ENCODE measurements at regions not wholly inside any gene's neighbourhood (a gene's known extent, or its start where the extent isn't known, plus 50 kb on each side); places are given as distances from the start of the nearest gene placed in this dataset.

- ChIA-PET POLR2A (ENCODE audit: low non-redundant PET) (no interaction called here), CTCF (no interaction called here)
- no peak for TF ChIP-seq CTCF (conservative IDR thresholded peaks at IDR 0.05; ENCODE audit: low read depth)
- no peak overlapping the region for H3K27ac ChIP-seq
- no peak for DNase-seq (ENCODE audit: low spot score)
These were observed 71.3 kb upstream of the EDEM3 start for GRCh38 chr1:184826001-184826400.

GRCh38 chr1:184825571-184825970 lies 70.9 kb upstream of the EDEM3 start:
- no peak overlapping the region for H3K27ac ChIP-seq
- ChIA-PET CTCF (no interaction called here), POLR2A (ENCODE audit: low non-redundant PET) (no interaction called here)
- no peak for TF ChIP-seq CTCF (conservative IDR thresholded peaks at IDR 0.05; ENCODE audit: low read depth)
- DNase-seq (ENCODE audit: low spot score) = no peak

GRCh38 chr1:184824691-184825323 lies 70.1 kb upstream of the EDEM3 start:
- DNase-seq (ENCODE audit: low spot score) = no peak
- POLR2A ChIA-PET (ENCODE audit: low non-redundant PET) = no interaction called here
- CTCF ChIA-PET = interaction anchor here (0.5 kb wide), 1 partner anchor 799 kb away, joined by 3 read pairs; no protein-coding TSS in a partner anchor
- no peak overlapping the region for H3K27ac ChIP-seq
- no peak for TF ChIP-seq CTCF (conservative IDR thresholded peaks at IDR 0.05; ENCODE audit: low read depth)

GRCh38 chr1:184823080-184823479 lies 68.4 kb upstream of the EDEM3 start:
- POLR2A ChIA-PET (ENCODE audit: low non-redundant PET) = no interaction called here
- H3K27ac ChIP-seq = no peak overlapping the region
- DNase-seq (ENCODE audit: low spot score) = no peak
- CTCF ChIA-PET = interaction anchor here (0.8 to 1.5 kb wide), 2 partner anchors 9 to 576 kb away, joined by 3 read pairs; no protein-coding TSS in a partner anchor
- TF ChIP-seq CTCF (conservative IDR thresholded peaks at IDR 0.05; ENCODE audit: low read depth) = no peak

- TF ChIP-seq CTCF (conservative IDR thresholded peaks at IDR 0.05; ENCODE audit: low read depth) = no peak
- no peak overlapping the region for H3K27ac ChIP-seq
- no peak for DNase-seq (ENCODE audit: low spot score)
- ChIA-PET POLR2A (ENCODE audit: low non-redundant PET) (no interaction called here), CTCF (interaction anchor here (0.6 kb wide), 1 partner anchor 255 kb away, joined by 7 read pairs; no protein-coding TSS in a partner anchor)
These were observed 67.6 kb upstream of the EDEM3 start for GRCh38 chr1:184822267-184822666.

- DNase-seq (ENCODE audit: low spot score) = no peak
These were observed 67.0 kb upstream of the EDEM3 start for GRCh38 chr1:184821658-184822057.

More at GRCh38 chr1:184821658-184822057, 67.0 kb upstream of the EDEM3 start:
- POLR2A ChIA-PET (ENCODE audit: low non-redundant PET) = no interaction called here
- TF ChIP-seq CTCF (conservative IDR thresholded peaks at IDR 0.05; ENCODE audit: low read depth) = no peak
- CTCF ChIA-PET = interaction anchor here (1.2 kb wide), 1 partner anchor 17 kb away, joined by 3 read pairs; no protein-coding TSS in a partner anchor
- no peak overlapping the region for H3K27ac ChIP-seq
